ENCODE measurements at regions not wholly inside any gene's neighbourhood (a gene's known extent, or its start where the extent isn't known, plus 50 kb on each side); places are given as distances from the start of the nearest gene placed in this dataset.

- POLR2A ChIA-PET: no interaction called here
- Histone ChIP-seq H3K27ac (ENCODE audit: low read depth, low read length) (no peak overlapping the region), H3K4me3 (ENCODE audit: low read depth, low read length) (no peak overlapping the region), H3K27me3 (ENCODE audit: control insufficient read depth, insufficient read depth, low read length) (no peaks in the 10 kb centered on the region), H3K9me3 (ENCODE audit: control insufficient read depth, insufficient read depth, low read length) (peaks cover 12% of the 10 kb centered on the region)
- no peak for DNase-seq (ENCODE audit: low read depth, low spot score)
- CTCF ChIA-PET: no interaction called here
- no peak for TF ChIP-seq CTCF (IDR thresholded peaks at IDR 0.05; ENCODE audit: low read depth, low read length)
Observed at GRCh38 chr10:123259081-123259480, 104.9 kb downstream of the BUB3 start.

DNA sequence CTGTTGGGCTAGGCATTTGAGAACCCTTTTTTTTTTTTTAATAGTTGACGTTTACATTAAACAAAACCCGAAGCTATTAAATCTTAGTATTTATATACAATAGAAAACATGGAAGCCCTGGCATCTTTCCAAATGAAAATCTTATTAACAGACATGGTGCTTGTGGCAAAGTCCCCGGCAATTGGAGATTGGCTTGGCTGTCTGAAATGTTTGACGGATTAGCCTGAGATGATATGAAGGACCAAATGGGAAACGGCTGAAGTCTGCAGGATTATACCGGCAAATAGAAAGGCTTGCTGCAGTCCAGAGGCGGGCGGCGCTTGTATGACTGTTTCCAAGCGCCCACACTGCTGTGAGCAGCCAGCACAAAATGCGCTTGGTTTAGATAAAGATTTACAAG lies 105.6 kb downstream of the BUB3 start:
- POLR2A ChIA-PET: no interaction called here
- CTCF ChIA-PET: no interaction called here
- Histone ChIP-seq H3K27me3 (ENCODE audit: control insufficient read depth, insufficient read depth, low read length) (no peaks in the 10 kb centered on the region), H3K4me3 (ENCODE audit: low read depth, low read length) (no peak overlapping the region), H3K9me3 (ENCODE audit: control insufficient read depth, insufficient read depth, low read length) (peaks cover 5% of the 10 kb centered on the region; the same call in 1 of the 2 replicates), H3K27ac (ENCODE audit: low read depth, low read length) (no peak overlapping the region)
- no peak for TF ChIP-seq CTCF (IDR thresholded peaks at IDR 0.05; ENCODE audit: low read depth, low read length)
- DNase-seq (ENCODE audit: low read depth, low spot score): no peak

DNA sequence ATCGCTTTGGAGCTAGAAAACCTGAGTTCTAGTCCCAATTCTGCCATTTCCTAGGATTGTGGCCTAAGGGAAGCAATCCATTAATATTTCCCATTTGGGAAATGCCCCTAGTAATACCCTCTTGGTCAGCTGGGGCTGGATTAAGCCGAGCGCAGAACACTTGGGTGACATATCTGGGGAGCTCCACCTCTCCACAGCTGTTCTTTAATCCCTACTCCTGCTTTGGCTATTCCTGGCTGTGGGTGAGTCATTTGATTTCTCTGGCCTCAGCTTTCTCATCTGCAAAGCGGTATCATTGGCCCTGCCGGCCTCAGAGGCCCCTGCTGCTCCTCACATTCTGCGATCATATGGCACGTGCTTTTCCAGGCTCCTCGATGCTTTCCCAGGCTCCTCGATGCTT lies 108.3 kb downstream of the BUB3 start:
- Histone ChIP-seq H3K9me3 (ENCODE audit: control insufficient read depth, insufficient read depth, low read length) (no peaks in the 10 kb centered on the region; the same call in 1 of the 2 replicates), H3K4me3 (ENCODE audit: low read depth, low read length) (no peak overlapping the region), H3K27me3 (ENCODE audit: control insufficient read depth, insufficient read depth, low read length) (no peaks in the 10 kb centered on the region), H3K27ac (ENCODE audit: low read depth, low read length) (no peak overlapping the region)
- ChIA-PET POLR2A (no interaction called here), CTCF (no interaction called here)
- no peak for TF ChIP-seq CTCF (IDR thresholded peaks at IDR 0.05; ENCODE audit: low read depth, low read length)
- DNase-seq (ENCODE audit: low read depth, low spot score): no peak

DNA sequence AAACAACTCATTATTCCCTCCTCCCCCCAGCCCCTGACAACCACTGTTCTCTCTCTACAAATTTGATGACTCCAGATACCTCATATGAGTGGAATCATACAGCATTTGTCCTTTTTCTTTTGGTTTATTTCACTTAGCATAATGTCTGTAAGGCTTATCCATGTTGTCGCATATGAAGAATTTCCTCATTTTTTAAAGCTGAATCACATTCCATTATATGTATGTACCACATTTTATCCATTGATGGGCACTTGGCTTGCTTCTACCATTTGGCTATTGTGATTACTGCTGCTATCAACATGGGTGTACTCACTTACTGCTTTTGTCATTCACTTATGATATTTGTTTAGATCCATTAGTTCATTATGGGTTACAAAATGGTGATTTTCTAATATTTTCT lies 112.8 kb downstream of the BUB3 start:
- CTCF ChIA-PET: no interaction called here
- TF ChIP-seq CTCF (IDR thresholded peaks at IDR 0.05; ENCODE audit: low read depth, low read length): no peak
- Histone ChIP-seq H3K9me3 (ENCODE audit: control insufficient read depth, insufficient read depth, low read length) (peaks cover 3% of the 10 kb centered on the region), H3K4me3 (ENCODE audit: low read depth, low read length) (no peak overlapping the region), H3K27me3 (ENCODE audit: control insufficient read depth, insufficient read depth, low read length) (no peaks in the 10 kb centered on the region), H3K27ac (ENCODE audit: low read depth, low read length) (no peak overlapping the region)
- DNase-seq (ENCODE audit: low read depth, low spot score): no peak
- POLR2A ChIA-PET: no interaction called here

DNA sequence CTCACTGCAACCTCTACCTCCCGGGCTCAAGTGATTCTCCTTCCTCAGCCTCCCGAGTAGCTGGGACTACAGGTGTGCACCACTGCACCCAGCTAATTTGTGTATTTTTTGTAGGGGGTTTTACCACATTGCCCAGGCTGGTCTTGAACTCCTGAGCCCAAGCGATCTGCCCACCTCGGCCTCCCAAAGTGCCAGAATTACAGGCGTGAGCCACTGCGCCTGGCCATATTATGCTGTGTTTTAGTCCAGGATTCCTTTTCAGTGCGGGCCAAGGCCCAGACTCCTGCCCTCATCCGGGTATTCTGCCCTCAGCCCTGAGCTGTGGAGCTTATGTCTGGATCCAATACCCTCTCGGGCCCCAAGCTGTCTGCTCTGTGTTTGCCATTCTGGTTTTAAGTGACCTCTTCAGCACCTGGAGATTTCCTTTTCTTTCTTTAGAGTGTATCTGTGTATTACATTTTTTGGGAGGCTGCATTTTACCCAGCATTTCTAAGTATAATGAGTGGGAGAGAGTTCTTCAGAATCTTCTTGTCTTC lies 114.9 kb downstream of the BUB3 start:
- DNase-seq (ENCODE audit: low read depth, low spot score): no peak
- H3K9me3 ChIP-seq (ENCODE audit: control insufficient read depth, insufficient read depth, low read length): peaks cover 3% of the 10 kb centered on the region
- no peak overlapping the region for H3K4me3 ChIP-seq (ENCODE audit: low read depth, low read length)
- no peak for TF ChIP-seq CTCF (IDR thresholded peaks at IDR 0.05; ENCODE audit: low read depth, low read length)
- POLR2A ChIA-PET: no interaction called here
- CTCF ChIA-PET: no interaction called here
- no peaks in the 10 kb centered on the region for H3K27me3 ChIP-seq (ENCODE audit: control insufficient read depth, insufficient read depth, low read length)
- H3K27ac ChIP-seq (ENCODE audit: low read depth, low read length): no peak overlapping the region

All from AG04450 (cell line).